ENCODE measurements at regions not wholly inside any gene's neighbourhood (a gene's known extent, or its start where the extent isn't known, plus 50 kb on each side); places are given as distances from the start of the nearest gene placed in this dataset.
"Not testable (repeated sequence)": the region's sequence is repeated elsewhere in the genome, so short reads cannot be mapped to it uniquely, and the experiment has no call there.

- H3K23ac ChIP-seq (ENCODE audit: low read depth, low read length), result no peak overlapping the region
- H3K4ac ChIP-seq (ENCODE audit: low read depth, low read length), result no peak overlapping the region
- H3K27ac ChIP-seq (ENCODE audit: insufficient read depth, low read length), result no peak overlapping the region
- intact Hi-C loops (cut with micrococcal nuclease), result no loop called here
- ATAC-seq (ENCODE audit: low read depth) (no peak), DNase-seq (no peak)
- BruUV-seq (replicated peaks), result no TSS peak
- no peaks in the 10 kb centered on the region for H3K79me1 ChIP-seq (ENCODE audit: low read depth in 1 of 2, low read length in 2 of 2)
- no peak overlapping the region for H4K91ac ChIP-seq (ENCODE audit: insufficient read depth, low read depth, low read length)
- H4K5ac ChIP-seq (ENCODE audit: low read depth, low read length), result no peak overlapping the region
- H3K14ac ChIP-seq (replicated peaks; ENCODE audit: low read depth, low read length), result no peak overlapping the region
- no peak overlapping the region for H2BK20ac ChIP-seq (ENCODE audit: low read depth, low read length)
- ChIA-PET POLR2A (ENCODE audit: unreplicated experiment) (no interaction called here), CTCF (no interaction called here)
- TF ChIP-seq RCOR1 (IDR thresholded peaks at IDR 0.05; ENCODE audit: insufficient replicate concordance, low read length) (no peak), ELK1 (IDR thresholded peaks at IDR 0.05; ENCODE audit: borderline replicate concordance, low read depth, low read length) (no peak), CEBPB (IDR thresholded peaks at IDR 0.05; ENCODE audit: low read depth, low read length) (no peak), USF2 (IDR thresholded peaks at IDR 0.05; ENCODE audit: low read depth, low read length) (no peak)
- no peak overlapping the region for H2BK15ac ChIP-seq (ENCODE audit: low read depth, low read length)
- no peaks in the 10 kb centered on the region for H3K9me1 ChIP-seq (ENCODE audit: insufficient read depth, low read length)
- no peaks in the 10 kb centered on the region for H3K4me1 ChIP-seq (ENCODE audit: control insufficient read depth, insufficient read depth, low read length)
- H3K27me3 ChIP-seq (ENCODE audit: control insufficient read depth, insufficient read depth, low read length), result no peaks in the 10 kb centered on the region
- H3K4me2 ChIP-seq (ENCODE audit: low read depth, low read length), result no peak overlapping the region
- H3K56ac ChIP-seq (ENCODE audit: extremely low read depth, insufficient read depth, low read length), result no peak overlapping the region
- no peaks in the 10 kb centered on the region for H3K36me3 ChIP-seq (ENCODE audit: control insufficient read depth, insufficient read depth, low read length)
- peaks cover 6% of the 10 kb centered on the region for H3K9me3 ChIP-seq (ENCODE audit: control insufficient read depth, insufficient read depth, low read length)
- no peak overlapping the region for H2AK9ac ChIP-seq (replicated peaks; ENCODE audit: low read depth, low read length, poor library complexity)
- no peak overlapping the region for H2BK120ac ChIP-seq (ENCODE audit: low read depth, low read length)
- H2AK5ac ChIP-seq (ENCODE audit: low read depth, low read length), result no peak overlapping the region
- no peak overlapping the region for H3K18ac ChIP-seq (ENCODE audit: low read depth, low read length)
- no peak overlapping the region for H3K4me3 ChIP-seq (ENCODE audit: insufficient read depth, low read depth, low read length)
- no peak overlapping the region for H4K8ac ChIP-seq (ENCODE audit: low read depth in 2 of 2, low read length in 2 of 2)
- in situ Hi-C loops (cut with MboI; ENCODE audit: low sequenced_read_pairs), result no loop called here
- H3K9ac ChIP-seq (ENCODE audit: low read depth, low read length), result no peak overlapping the region
- no peak overlapping the region for H2AFZ ChIP-seq (replicated peaks; ENCODE audit: low read length, poor library complexity)
- WGBS, 2 experiments (ENCODE audit: extremely low coverage in 2 of 2, insufficient read length in 1 of 2), result no CpG with 5 or more reads among the region's 1 CpG
- dilution Hi-C loops (cut with HindIII; ENCODE audit: low sequenced_read_pairs, unreplicated experiment), result no loop called here
- H4K20me1 ChIP-seq (ENCODE audit: insufficient read depth, low read length), result no peaks in the 10 kb centered on the region
- no peak overlapping the region for H2BK5ac ChIP-seq (ENCODE audit: low read depth, low read length, poor library complexity, severe bottlenecking)
Observed at GRCh38 chr10:81733542-81733941, 141.5 kb upstream of the NRG3 start.

GRCh38 chr10:81735167-81735566, 139.8 kb upstream of the NRG3 start:
- H2BK20ac ChIP-seq (ENCODE audit: low read depth, low read length); in situ Hi-C loops (cut with MboI; ENCODE audit: low sequenced_read_pairs); POLR2A ChIA-PET (ENCODE audit: unreplicated experiment); ATAC-seq (ENCODE audit: low read depth); H3K4me1 ChIP-seq (ENCODE audit: control insufficient read depth, insufficient read depth, low read length); H4K91ac ChIP-seq (ENCODE audit: insufficient read depth, low read depth, low read length); CTCF ChIA-PET; H4K5ac ChIP-seq (ENCODE audit: low read depth, low read length); H3K9me1 ChIP-seq (ENCODE audit: insufficient read depth, low read length); H2AK9ac ChIP-seq (replicated peaks; ENCODE audit: low read depth, low read length, poor library complexity); DNase-seq; H2AK5ac ChIP-seq (ENCODE audit: low read depth, low read length); H2BK5ac ChIP-seq (ENCODE audit: low read depth, low read length, poor library complexity, severe bottlenecking); H4K8ac ChIP-seq (ENCODE audit: low read depth in 2 of 2, low read length in 2 of 2); H3K56ac ChIP-seq (ENCODE audit: extremely low read depth, insufficient read depth, low read length); BruUV-seq (replicated peaks); H3K18ac ChIP-seq (ENCODE audit: low read depth, low read length); H3K9ac ChIP-seq (ENCODE audit: low read depth, low read length); H3K9me3 ChIP-seq (ENCODE audit: control insufficient read depth, insufficient read depth, low read length); H3K14ac ChIP-seq (replicated peaks; ENCODE audit: low read depth, low read length); H3K27me3 ChIP-seq (ENCODE audit: control insufficient read depth, insufficient read depth, low read length); H3K23ac ChIP-seq (ENCODE audit: low read depth, low read length); H3K4me2 ChIP-seq (ENCODE audit: low read depth, low read length); H3K4me3 ChIP-seq (ENCODE audit: insufficient read depth, low read depth, low read length); H2BK15ac ChIP-seq (ENCODE audit: low read depth, low read length); dilution Hi-C loops (cut with HindIII; ENCODE audit: low sequenced_read_pairs, unreplicated experiment); H3K27ac ChIP-seq (ENCODE audit: insufficient read depth, low read length); H3K36me3 ChIP-seq (ENCODE audit: control insufficient read depth, insufficient read depth, low read length); H3K79me1 ChIP-seq (ENCODE audit: low read depth in 1 of 2, low read length in 2 of 2); H4K20me1 ChIP-seq (ENCODE audit: insufficient read depth, low read length); H3K4ac ChIP-seq (ENCODE audit: low read depth, low read length); intact Hi-C loops (cut with micrococcal nuclease); H2AFZ ChIP-seq (replicated peaks; ENCODE audit: low read length, poor library complexity); H2BK120ac ChIP-seq (ENCODE audit: low read depth, low read length): not testable (repeated sequence)
- WGBS, 2 experiments (ENCODE audit: extremely low coverage in 2 of 2, insufficient read length in 1 of 2), result no CpG with 5 or more reads among the region's 9 CpGs

Data from IMR-90 (cell line).